Choroid plexus epithelial cell (primary cell): ENCODE measurements at regions not wholly inside any gene's neighbourhood (a gene's known extent, or its start where the extent isn't known, plus 50 kb on each side); places are given as distances from the start of the nearest gene placed in this dataset.

ENCODE experiments used
- DNase-seq: peaks from one replicate; pipeline ENCODE4 v3.0.0-alpha.2; 2010; ENCODE audit warnings: low read depth
- H3K4me3 ChIP-seq: 2 replicates; pipeline ENCODE4 v1.5.1; 2011; ENCODE audit warnings: low read depth, mild to moderate bottlenecking, control low read depth, low read length, moderate library complexity
- TF ChIP-seq, protein P1 (sequence below): conservative IDR thresholded peaks from 2 replicates; pipeline ENCODE4 v1.5.1; 2011; ENCODE audit warnings: low read depth, mild to moderate bottlenecking, control low read depth, inconsistent platforms, low read length, moderate library complexity

DNA sequence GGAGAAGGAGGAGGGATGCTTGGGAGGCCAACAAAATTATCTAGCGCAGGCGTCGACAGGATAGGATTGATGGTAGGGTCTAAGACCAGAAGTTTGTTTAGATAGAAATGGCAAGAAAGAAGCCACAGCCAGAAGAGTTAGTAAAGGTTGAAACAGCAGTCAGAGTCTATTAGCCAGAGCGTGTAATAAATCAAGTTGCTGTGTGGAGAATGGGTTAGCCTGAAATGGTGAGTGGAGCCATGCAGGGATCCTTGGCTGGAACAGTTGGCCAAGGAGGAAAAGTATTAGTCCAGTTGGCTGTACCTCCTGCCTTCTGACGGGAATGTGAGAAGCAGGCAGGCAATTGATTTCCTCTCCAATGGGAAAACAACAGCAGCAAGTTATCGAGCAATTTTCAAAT lies 190.7 kb upstream of the CCDC68 start:
- H3K4me3 ChIP-seq, result no peak overlapping the region

DNA sequence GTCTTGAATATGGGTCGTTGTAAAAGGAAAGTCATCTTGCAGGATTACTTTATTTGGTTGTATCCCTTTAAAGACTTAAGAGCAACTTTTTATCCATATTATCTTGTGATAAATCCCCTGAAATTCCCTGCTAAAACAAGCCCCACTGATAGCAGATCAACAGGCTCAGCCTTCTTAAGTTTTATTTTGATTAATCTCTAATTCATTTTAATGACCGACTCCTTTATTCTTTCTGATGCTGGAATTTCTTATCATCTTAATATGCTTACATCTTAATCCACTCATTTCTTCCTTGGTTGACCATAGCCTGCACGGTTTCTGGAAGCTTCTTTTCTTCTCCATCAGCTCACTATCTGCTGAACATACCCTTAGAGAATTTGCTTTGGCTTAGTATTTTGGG lies 188.5 kb upstream of the CCDC68 start:
- DNase-seq, result no peak
- no peak overlapping the region for H3K4me3 ChIP-seq
- TF ChIP-seq, protein P1, sequence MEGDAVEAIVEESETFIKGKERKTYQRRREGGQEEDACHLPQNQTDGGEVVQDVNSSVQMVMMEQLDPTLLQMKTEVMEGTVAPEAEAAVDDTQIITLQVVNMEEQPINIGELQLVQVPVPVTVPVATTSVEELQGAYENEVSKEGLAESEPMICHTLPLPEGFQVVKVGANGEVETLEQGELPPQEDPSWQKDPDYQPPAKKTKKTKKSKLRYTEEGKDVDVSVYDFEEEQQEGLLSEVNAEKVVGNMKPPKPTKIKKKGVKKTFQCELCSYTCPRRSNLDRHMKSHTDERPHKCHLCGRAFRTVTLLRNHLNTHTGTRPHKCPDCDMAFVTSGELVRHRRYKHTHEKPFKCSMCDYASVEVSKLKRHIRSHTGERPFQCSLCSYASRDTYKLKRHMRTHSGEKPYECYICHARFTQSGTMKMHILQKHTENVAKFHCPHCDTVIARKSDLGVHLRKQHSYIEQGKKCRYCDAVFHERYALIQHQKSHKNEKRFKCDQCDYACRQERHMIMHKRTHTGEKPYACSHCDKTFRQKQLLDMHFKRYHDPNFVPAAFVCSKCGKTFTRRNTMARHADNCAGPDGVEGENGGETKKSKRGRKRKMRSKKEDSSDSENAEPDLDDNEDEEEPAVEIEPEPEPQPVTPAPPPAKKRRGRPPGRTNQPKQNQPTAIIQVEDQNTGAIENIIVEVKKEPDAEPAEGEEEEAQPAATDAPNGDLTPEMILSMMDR, result no peak

More for the DNA sequence above, 190.7 kb upstream of the CCDC68 start:
- TF ChIP-seq, protein P1, result no peak
- no peak for DNase-seq

GRCh38 chr18:55144193-55144930 lies 185.1 kb upstream of the CCDC68 start:
- H3K4me3 ChIP-seq, result no peak overlapping the region
- peak; percentile 17 for DNase-seq
- TF ChIP-seq, protein P1, result no peak

- no peak for DNase-seq
- TF ChIP-seq, protein P1, result no peak
- no peak overlapping the region for H3K4me3 ChIP-seq
These were observed 183.1 kb upstream of the CCDC68 start for GRCh38 chr18:55142410-55142809.

DNA sequence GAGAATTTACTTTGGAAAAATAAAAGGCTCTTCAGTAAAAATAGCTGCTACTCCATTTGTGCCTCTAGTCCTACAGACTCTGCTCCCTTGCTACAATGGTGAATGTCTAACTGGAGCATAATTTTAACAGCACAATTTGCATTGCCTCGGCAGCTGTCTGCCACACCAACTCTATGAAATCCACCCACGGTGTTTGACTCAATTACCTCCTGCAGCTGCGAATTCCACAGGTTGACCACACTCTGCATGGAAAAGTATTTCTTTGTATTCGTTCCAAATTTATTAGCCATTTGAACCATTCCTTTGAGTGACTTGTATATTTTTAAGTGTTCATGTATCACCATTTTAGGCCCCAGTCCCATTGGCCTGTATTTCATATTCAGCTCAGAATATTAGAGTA lies 182.1 kb upstream of the CCDC68 start:
- TF ChIP-seq, protein P1, result no peak
- DNase-seq, result peak; percentile 90
- H3K4me3 ChIP-seq, result no peak overlapping the region

GRCh38 chr18:55139836-55140235 lies 180.6 kb upstream of the CCDC68 start:
- TF ChIP-seq, protein P1, result no peak
- no peak overlapping the region for H3K4me3 ChIP-seq
- DNase-seq, result no peak

DNA sequence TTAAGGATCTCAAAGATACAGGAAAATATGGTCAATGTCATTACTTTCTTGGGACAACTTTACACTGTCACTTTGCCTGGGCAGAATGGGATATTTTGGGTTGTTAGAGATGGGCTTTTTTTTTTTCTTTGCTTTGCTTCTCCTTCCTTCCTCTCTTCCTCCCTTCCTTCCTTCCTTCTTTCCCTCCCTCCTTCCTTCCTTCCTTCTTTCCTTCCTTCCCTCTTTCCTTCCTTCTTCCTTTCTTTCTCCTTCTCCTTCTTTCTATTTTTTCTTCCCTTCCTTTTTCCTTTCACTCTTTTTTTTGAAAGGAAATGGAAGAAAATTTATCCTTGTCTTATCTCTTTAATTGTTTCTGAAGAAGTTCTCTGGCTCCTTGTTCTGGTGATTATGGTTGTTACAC lies 180.0 kb upstream of the CCDC68 start:
- H3K4me3 ChIP-seq, result no peak overlapping the region
- no peak for DNase-seq
- TF ChIP-seq, protein P1, result no peak
